ENCODE measurements at regions not wholly inside any gene's neighbourhood (a gene's known extent, or its start where the extent isn't known, plus 50 kb on each side); places are given as distances from the start of the nearest gene placed in this dataset.

- Histone ChIP-seq H3K9ac (ENCODE audit: low read length) (no peak overlapping the region), H3K9me2 (ENCODE audit: insufficient read depth, low read length) (no peaks in the 10 kb centered on the region), H3F3A (ENCODE audit: insufficient read depth, low read length, poor library complexity, severe bottlenecking) (no peaks in the 10 kb centered on the region), H2AFZ (ENCODE audit: low read depth, low read length) (no peak overlapping the region), H3K4me3 (ENCODE audit: low read length) (no peak overlapping the region), H3K9me3 (ENCODE audit: low read length) (no peaks in the 10 kb centered on the region), H3K79me2 (replicated peaks; ENCODE audit: insufficient read depth, low read length) (no peaks in the 10 kb centered on the region), H4K20me1 (ENCODE audit: insufficient read depth) (no peaks in the 10 kb centered on the region), H3K27ac (ENCODE audit: low read length) (no peak overlapping the region), H3K36me3 (ENCODE audit: insufficient read depth, low read length) (no peaks in the 10 kb centered on the region), H3K4me2 (ENCODE audit: low read length) (no peak overlapping the region), H3K27me3 (ENCODE audit: insufficient read depth, low read depth, low read length) (no peaks in the 10 kb centered on the region)
- no peak for TF ChIP-seq RAD21 (conservative IDR thresholded peaks at IDR 0.05)
- no peak for TF ChIP-seq POLR2AphosphoS5 (IDR thresholded peaks at IDR 0.05)
- no peak for TF ChIP-seq TAF1 (IDR thresholded peaks at IDR 0.05; ENCODE audit: low read depth)
- no peak for TF ChIP-seq SMC3 (conservative IDR thresholded peaks at IDR 0.05; ENCODE audit: poor library complexity)
- no peak for TF ChIP-seq EZH2 (IDR thresholded peaks at IDR 0.05; ENCODE audit: borderline replicate concordance, insufficient read depth, low read length, poor library complexity, severe bottlenecking)
- TF ChIP-seq, protein P1, sequence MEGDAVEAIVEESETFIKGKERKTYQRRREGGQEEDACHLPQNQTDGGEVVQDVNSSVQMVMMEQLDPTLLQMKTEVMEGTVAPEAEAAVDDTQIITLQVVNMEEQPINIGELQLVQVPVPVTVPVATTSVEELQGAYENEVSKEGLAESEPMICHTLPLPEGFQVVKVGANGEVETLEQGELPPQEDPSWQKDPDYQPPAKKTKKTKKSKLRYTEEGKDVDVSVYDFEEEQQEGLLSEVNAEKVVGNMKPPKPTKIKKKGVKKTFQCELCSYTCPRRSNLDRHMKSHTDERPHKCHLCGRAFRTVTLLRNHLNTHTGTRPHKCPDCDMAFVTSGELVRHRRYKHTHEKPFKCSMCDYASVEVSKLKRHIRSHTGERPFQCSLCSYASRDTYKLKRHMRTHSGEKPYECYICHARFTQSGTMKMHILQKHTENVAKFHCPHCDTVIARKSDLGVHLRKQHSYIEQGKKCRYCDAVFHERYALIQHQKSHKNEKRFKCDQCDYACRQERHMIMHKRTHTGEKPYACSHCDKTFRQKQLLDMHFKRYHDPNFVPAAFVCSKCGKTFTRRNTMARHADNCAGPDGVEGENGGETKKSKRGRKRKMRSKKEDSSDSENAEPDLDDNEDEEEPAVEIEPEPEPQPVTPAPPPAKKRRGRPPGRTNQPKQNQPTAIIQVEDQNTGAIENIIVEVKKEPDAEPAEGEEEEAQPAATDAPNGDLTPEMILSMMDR (IDR thresholded peaks at IDR 0.05; ENCODE audit: poor library complexity, severe bottlenecking) = no peak
- TF ChIP-seq EP300 (conservative IDR thresholded peaks at IDR 0.05; ENCODE audit: poor library complexity, severe bottlenecking) = no peak
- TF ChIP-seq, protein P2, sequence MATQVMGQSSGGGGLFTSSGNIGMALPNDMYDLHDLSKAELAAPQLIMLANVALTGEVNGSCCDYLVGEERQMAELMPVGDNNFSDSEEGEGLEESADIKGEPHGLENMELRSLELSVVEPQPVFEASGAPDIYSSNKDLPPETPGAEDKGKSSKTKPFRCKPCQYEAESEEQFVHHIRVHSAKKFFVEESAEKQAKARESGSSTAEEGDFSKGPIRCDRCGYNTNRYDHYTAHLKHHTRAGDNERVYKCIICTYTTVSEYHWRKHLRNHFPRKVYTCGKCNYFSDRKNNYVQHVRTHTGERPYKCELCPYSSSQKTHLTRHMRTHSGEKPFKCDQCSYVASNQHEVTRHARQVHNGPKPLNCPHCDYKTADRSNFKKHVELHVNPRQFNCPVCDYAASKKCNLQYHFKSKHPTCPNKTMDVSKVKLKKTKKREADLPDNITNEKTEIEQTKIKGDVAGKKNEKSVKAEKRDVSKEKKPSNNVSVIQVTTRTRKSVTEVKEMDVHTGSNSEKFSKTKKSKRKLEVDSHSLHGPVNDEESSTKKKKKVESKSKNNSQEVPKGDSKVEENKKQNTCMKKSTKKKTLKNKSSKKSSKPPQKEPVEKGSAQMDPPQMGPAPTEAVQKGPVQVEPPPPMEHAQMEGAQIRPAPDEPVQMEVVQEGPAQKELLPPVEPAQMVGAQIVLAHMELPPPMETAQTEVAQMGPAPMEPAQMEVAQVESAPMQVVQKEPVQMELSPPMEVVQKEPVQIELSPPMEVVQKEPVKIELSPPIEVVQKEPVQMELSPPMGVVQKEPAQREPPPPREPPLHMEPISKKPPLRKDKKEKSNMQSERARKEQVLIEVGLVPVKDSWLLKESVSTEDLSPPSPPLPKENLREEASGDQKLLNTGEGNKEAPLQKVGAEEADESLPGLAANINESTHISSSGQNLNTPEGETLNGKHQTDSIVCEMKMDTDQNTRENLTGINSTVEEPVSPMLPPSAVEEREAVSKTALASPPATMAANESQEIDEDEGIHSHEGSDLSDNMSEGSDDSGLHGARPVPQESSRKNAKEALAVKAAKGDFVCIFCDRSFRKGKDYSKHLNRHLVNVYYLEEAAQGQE (IDR thresholded peaks at IDR 0.05; ENCODE audit: borderline replicate concordance) = no peak
- no peak for TF ChIP-seq MXI1 (conservative IDR thresholded peaks at IDR 0.05; ENCODE audit: poor library complexity, severe bottlenecking)
Measured at GRCh38 chr2:37827911-37828511, 97.1 kb upstream of the RMDN2 start.

DNA sequence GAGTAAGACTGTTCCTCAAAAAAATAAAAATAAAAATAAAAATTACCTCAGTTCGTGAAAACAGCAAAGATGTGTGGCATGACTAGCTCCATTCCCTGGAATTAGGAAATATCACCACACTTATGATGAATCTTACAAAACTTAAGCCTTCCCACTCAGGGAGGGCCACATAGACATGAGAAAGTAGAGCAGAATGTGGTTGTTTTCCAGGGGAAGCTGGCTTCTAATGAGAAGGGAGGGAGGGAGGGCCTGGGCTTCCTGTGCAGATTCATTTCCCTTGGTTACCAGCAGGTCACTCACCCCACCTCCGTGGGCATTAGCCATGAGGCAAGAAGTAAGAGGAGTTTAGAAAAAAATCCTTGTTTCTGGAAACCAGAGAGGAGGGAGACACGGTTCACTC, 95.9 kb upstream of the RMDN2 start:
- Histone ChIP-seq H3K4me2 (ENCODE audit: low read length) (no peak overlapping the region), H3K27me3 (ENCODE audit: insufficient read depth, low read depth, low read length) (no peaks in the 10 kb centered on the region), H2AFZ (ENCODE audit: low read depth, low read length) (no peak overlapping the region), H3K36me3 (ENCODE audit: insufficient read depth, low read length) (no peaks in the 10 kb centered on the region), H3K79me2 (replicated peaks; ENCODE audit: insufficient read depth, low read length) (no peaks in the 10 kb centered on the region), H4K20me1 (ENCODE audit: insufficient read depth) (no peaks in the 10 kb centered on the region), H3K9me2 (ENCODE audit: insufficient read depth, low read length) (no peaks in the 10 kb centered on the region), H3F3A (ENCODE audit: insufficient read depth, low read length, poor library complexity, severe bottlenecking) (no peaks in the 10 kb centered on the region), H3K4me3 (ENCODE audit: low read length) (no peak overlapping the region), H3K9ac (ENCODE audit: low read length) (no peak overlapping the region), H3K27ac (ENCODE audit: low read length) (no peak overlapping the region), H3K9me3 (ENCODE audit: low read length) (no peaks in the 10 kb centered on the region)
- no peak for TF ChIP-seq TAF1 (IDR thresholded peaks at IDR 0.05; ENCODE audit: low read depth)
- TF ChIP-seq EZH2 (IDR thresholded peaks at IDR 0.05; ENCODE audit: borderline replicate concordance, insufficient read depth, low read length, poor library complexity, severe bottlenecking) = no peak
- TF ChIP-seq, protein P1 (IDR thresholded peaks at IDR 0.05; ENCODE audit: poor library complexity, severe bottlenecking) = no peak
- TF ChIP-seq, protein P2 (IDR thresholded peaks at IDR 0.05; ENCODE audit: borderline replicate concordance) = no peak
- no peak for TF ChIP-seq EP300 (conservative IDR thresholded peaks at IDR 0.05; ENCODE audit: poor library complexity, severe bottlenecking)
- TF ChIP-seq SMC3 (conservative IDR thresholded peaks at IDR 0.05; ENCODE audit: poor library complexity) = no peak
- TF ChIP-seq MXI1 (conservative IDR thresholded peaks at IDR 0.05; ENCODE audit: poor library complexity, severe bottlenecking) = no peak
- no peak for TF ChIP-seq RAD21 (conservative IDR thresholded peaks at IDR 0.05)
- no peak for TF ChIP-seq POLR2AphosphoS5 (IDR thresholded peaks at IDR 0.05)

Data from neural cell (in vitro differentiated cells).